Parathyroid adenoma (tissue), 2 donors: ENCODE measurements at regions not wholly inside any gene's neighbourhood (a gene's known extent, or its start where the extent isn't known, plus 50 kb on each side); places are given as distances from the start of the nearest gene placed in this dataset.

Experiments
- H2AFZ ChIP-seq: fragments of 300-600 bp; sonication (generic); one replicate; pipeline ENCODE4 v1.7.0; 2017; ENCODE audit warnings: antibody characterized with exemption, mild to moderate bottlenecking
- H3K27ac ChIP-seq: fragments of 300-600 bp; sonication (generic); one replicate; pipeline ENCODE4 v1.7.0; 2017
- H3K27me3 ChIP-seq: fragments of 300-600 bp; sonication (generic); one replicate; pipeline ENCODE4 v1.7.0; 2017; ENCODE audit warnings: low read length; ENCODE audit not compliant: control insufficient read depth, insufficient read depth
- H3K36me3 ChIP-seq: fragments of 300-600 bp; sonication (generic); one replicate; pipeline ENCODE4 v1.7.0; 2017; ENCODE audit warnings: low read length; ENCODE audit not compliant: control insufficient read depth, insufficient read depth
- H3K4me1 ChIP-seq: fragments of 300-600 bp; sonication (generic); one replicate; pipeline ENCODE4 v1.7.0; 2017; ENCODE audit warnings: control low read depth
- H3K4me2 ChIP-seq: fragments of 300-600 bp; sonication (generic); one replicate; pipeline ENCODE4 v1.7.0; 2017; ENCODE audit warnings: low read length
- H3K4me3 ChIP-seq: fragments of 300-600 bp; sonication (generic); one replicate; pipeline ENCODE4 v1.7.0; 2017; ENCODE audit warnings: low read depth, low read length
- H3K79me2 ChIP-seq: fragments of 300-600 bp; sonication (generic); one replicate; pipeline ENCODE4 v1.7.0; 2017; ENCODE audit warnings: control low read depth
- H3K9ac ChIP-seq: fragments of 300-600 bp; sonication (generic); one replicate; pipeline ENCODE4 v1.7.0; 2017; ENCODE audit warnings: mild to moderate bottlenecking
- H3K9me3 ChIP-seq: fragments of 300-600 bp; sonication (generic); one replicate; pipeline ENCODE4 v1.7.0; 2017; ENCODE audit warnings: low read length; ENCODE audit not compliant: control insufficient read depth
- TF ChIP-seq, protein P1 (sequence below): fragments of 300-600 bp; sonication (generic); IDR thresholded peaks from one replicate; pipeline ENCODE4 v1.7.0; 2017; ENCODE audit warnings: antibody characterized with exemption, mild to moderate bottlenecking
- donor health status: primary hyperparathyroidism.

DNA sequence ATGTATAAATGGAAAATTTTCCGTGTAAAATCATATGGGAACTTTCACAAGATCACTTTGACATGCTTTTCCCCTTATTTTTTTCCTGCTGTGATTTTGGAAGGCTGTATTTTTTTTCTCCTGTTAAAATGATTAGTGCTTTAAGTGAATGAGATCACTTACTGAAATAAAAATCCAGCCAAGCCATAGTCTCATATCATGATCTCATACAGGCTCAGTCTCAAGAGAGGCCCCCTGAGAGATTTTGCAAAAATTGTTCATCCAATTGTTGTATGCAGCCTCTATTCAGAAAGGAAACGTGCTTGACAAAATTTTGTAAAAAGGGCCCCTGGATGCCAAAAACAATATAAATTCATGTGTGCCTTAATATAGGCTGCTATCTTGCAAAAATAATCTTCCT, 528.2 kb downstream of the HDGFL1 start:
- H3K4me1 ChIP-seq = no peaks in the 10 kb centered on the region
- H3K4me3 ChIP-seq = no peak overlapping the region
- H3K9ac ChIP-seq = no peak overlapping the region
- no peak overlapping the region for H2AFZ ChIP-seq
- no peaks in the 10 kb centered on the region for H3K79me2 ChIP-seq
- H3K4me2 ChIP-seq = no peak overlapping the region
- TF ChIP-seq, protein P1, sequence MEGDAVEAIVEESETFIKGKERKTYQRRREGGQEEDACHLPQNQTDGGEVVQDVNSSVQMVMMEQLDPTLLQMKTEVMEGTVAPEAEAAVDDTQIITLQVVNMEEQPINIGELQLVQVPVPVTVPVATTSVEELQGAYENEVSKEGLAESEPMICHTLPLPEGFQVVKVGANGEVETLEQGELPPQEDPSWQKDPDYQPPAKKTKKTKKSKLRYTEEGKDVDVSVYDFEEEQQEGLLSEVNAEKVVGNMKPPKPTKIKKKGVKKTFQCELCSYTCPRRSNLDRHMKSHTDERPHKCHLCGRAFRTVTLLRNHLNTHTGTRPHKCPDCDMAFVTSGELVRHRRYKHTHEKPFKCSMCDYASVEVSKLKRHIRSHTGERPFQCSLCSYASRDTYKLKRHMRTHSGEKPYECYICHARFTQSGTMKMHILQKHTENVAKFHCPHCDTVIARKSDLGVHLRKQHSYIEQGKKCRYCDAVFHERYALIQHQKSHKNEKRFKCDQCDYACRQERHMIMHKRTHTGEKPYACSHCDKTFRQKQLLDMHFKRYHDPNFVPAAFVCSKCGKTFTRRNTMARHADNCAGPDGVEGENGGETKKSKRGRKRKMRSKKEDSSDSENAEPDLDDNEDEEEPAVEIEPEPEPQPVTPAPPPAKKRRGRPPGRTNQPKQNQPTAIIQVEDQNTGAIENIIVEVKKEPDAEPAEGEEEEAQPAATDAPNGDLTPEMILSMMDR = no peak
- H3K27me3 ChIP-seq = no peaks in the 10 kb centered on the region
- no peaks in the 10 kb centered on the region for H3K36me3 ChIP-seq
- no peaks in the 10 kb centered on the region for H3K9me3 ChIP-seq
- H3K27ac ChIP-seq = no peak overlapping the region

DNA sequence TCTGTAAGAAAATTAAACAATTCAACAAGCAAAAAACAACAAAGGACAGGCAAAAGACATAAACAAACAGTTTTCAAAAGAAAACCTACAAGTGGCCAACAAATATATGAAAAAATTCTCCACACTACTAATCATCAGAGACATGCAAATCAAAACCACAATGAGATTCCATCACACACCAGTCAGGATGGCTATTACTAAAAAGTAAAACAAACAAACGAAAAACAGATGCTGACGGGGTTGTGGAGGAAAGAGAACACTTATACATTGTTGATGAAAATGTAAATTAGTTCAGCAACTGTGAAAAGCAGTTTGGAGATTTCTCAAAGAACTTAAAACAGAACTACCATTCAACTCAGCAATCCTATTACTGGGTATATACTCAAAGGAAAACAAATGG, 537.6 kb downstream of the HDGFL1 start:
- no peak overlapping the region for H3K4me2 ChIP-seq
- H3K4me3 ChIP-seq = no peak overlapping the region
- TF ChIP-seq, protein P1 = no peak
- no peaks in the 10 kb centered on the region for H3K27me3 ChIP-seq
- H3K4me1 ChIP-seq = no peaks in the 10 kb centered on the region
- H3K27ac ChIP-seq = no peak overlapping the region
- H2AFZ ChIP-seq = no peak overlapping the region
- H3K9me3 ChIP-seq = no peaks in the 10 kb centered on the region
- H3K79me2 ChIP-seq = no peaks in the 10 kb centered on the region
- no peak overlapping the region for H3K9ac ChIP-seq
- no peaks in the 10 kb centered on the region for H3K36me3 ChIP-seq

DNA sequence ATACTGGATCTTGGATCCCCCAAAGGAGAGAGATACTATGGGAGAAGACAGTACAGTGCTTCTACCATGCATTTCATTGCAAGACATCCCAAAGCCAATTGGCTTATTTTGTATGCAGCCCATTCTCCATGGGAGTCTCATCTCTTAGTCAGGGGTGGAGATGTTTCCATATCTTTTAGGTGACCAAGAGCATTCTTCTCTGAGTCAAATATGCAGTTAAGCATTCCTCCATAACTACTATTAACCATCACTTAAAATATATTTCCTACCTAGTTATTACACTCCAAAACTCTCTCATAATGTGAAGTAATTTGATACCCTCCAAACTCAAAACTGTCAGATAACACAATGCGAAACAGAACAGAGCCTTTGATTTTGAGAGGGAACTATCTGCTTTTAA, 542.6 kb downstream of the HDGFL1 start:
- Histone ChIP-seq H3K9me3 (no peaks in the 10 kb centered on the region), H3K4me3 (no peak overlapping the region), H3K9ac (no peak overlapping the region), H3K4me2 (no peak overlapping the region), H3K36me3 (peaks cover 3% of the 10 kb centered on the region), H2AFZ (no peak overlapping the region), H3K27ac (no peak overlapping the region), H3K27me3 (no peaks in the 10 kb centered on the region), H3K79me2 (no peaks in the 10 kb centered on the region), H3K4me1 (no peaks in the 10 kb centered on the region)
- TF ChIP-seq, protein P1 = no peak

DNA sequence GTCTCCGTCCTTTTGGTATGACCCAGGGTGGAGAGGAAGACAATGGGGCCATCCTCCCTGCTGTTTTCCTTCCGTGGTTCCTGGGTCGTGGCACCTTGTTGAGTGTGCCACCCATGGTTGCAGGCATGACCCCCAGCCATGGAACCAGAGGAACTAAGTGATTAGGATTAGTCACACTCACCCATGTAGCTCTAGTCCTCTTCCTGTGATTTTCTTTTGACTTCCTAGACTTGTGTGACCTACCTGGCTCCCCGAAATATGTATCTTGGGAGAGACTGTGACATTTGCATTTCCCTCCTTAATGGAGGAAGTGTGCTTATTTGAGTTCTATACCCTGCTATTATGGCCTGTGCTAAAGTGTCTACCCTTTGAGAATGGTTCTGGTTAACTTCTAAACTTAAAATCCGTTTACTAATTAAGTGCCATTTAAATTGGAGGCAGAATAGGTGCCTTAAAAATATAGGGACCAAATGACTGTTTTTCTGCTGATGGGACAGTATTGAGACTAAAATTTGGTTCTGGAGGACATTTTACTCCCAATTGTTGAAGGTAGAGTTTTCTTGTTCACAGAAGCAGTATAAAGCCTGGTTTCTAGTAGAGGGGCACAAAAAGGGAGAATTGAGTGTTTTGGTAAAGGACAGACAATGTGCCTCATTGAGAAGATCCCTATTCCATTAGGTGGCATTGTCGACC, 545.6 kb downstream of the HDGFL1 start:
- Histone ChIP-seq H3K27me3 (no peaks in the 10 kb centered on the region), H3K36me3 (peaks cover 3% of the 10 kb centered on the region), H3K4me3 (no peak overlapping the region), H3K79me2 (no peaks in the 10 kb centered on the region), H3K9me3 (no peaks in the 10 kb centered on the region), H3K9ac (no peak overlapping the region), H3K4me2 (no peak overlapping the region), H2AFZ (no peak overlapping the region), H3K27ac (no peak overlapping the region), H3K4me1 (no peaks in the 10 kb centered on the region)
- TF ChIP-seq, protein P1 = no peak

DNA sequence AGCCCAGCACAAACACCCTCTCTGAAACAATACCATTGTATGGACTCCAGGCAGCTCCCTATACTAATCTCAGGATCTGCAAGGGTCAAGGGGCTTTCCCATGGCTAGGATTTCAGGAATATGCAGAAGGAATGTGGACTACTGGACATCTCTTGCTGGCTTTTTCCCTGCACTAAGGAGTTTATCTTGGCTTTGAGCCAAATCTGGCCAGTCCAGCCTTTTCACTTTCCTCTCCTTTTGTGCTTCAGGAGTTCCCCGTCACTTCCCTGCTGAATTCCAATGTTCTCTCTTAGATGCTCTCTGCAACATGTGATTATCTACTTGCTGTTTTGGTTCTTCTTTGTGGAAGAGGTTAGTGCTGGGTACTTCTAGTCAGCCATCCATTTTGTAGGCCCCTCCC, 568.2 kb downstream of the HDGFL1 start:
- Histone ChIP-seq H3K9me3 (no peaks in the 10 kb centered on the region), H3K9ac (no peak overlapping the region), H3K4me2 (no peak overlapping the region), H3K27me3 (no peaks in the 10 kb centered on the region), H3K4me1 (no peaks in the 10 kb centered on the region), H3K36me3 (no peaks in the 10 kb centered on the region), H3K4me3 (no peak overlapping the region), H3K27ac (no peak overlapping the region), H2AFZ (no peak overlapping the region), H3K79me2 (no peaks in the 10 kb centered on the region)
- TF ChIP-seq, protein P1 = no peak
